GM18870 (cell line): ENCODE measurements at regions not wholly inside any gene's neighbourhood (a gene's known extent, or its start where the extent isn't known, plus 50 kb on each side); places are given as distances from the start of the nearest gene placed in this dataset.
A peak's percentile ranks its signal among the peaks of the same experiment; 100 is the strongest.
"Not testable (repeated sequence)": the region's sequence is repeated elsewhere in the genome, so short reads cannot be mapped to it uniquely, and the experiment has no call there.

ENCODE experiments used
- ATAC-seq: cut with Tn5 transposase; IDR thresholded peaks from one replicate; pipeline ENCODE4 v1.9.1; 2021; ENCODE audit warnings: moderate library complexity; ENCODE audit not compliant: unreplicated experiment

DNA sequence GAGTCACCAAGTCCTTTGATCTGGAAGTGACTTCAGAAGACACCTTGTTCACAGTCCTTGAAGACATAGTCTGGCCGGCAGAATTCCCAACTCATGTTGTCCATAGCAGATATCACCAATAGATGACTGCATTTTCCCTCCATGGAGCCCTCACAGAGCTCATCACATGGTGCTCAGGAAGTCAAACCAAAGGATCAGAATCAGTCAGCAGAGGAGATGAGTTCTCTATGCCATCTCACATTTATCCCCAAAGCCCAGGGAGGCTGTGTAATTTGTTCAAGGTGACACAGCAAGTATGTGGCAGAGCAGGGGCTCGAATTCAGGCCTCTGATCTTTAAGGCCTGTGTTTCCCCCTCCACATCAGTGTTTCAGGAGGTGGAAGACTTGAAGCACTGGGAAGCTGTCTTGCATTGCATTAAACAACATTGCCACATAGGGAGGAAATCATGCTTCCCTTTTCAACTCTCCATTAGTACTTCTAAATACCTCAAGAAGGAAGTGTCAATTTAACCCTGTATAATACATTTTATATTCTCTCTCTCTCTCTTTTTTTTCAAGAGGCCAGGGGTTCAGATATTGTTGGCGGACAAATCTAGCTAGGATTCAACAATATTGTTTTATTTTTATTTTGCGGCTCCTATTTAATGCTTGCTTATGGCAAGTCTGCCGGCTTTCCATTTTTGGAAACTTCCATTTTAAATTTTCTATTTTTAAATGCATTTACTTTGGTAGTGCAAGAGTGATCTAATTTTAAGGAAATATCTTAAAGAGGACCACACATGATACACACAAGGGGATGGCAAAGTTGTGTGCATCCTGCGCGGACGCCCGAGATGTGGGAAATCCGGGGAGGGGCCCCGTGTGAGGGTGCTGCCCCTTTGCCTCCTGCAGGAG, 61.9 kb downstream of the NPIPB5 start:
- ATAC-seq: not testable (repeated sequence)

DNA sequence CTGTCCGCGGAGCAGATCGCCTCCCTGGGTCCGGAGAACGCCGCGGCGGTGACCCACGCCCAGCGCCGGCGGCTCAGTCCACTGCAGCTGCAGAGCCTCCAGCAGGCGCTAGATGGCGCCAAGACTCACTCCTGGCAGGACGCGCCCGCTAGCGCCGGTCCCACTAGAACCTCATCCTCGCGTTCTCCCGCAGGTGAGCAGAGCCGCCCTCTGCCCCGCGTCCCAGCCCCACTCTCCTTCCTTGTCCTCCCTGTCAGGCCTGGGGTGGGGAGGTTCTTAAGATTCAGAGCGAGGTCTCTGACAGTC, 62.5 kb downstream of the NPIPB5 start:
- not testable (repeated sequence) for ATAC-seq

DNA sequence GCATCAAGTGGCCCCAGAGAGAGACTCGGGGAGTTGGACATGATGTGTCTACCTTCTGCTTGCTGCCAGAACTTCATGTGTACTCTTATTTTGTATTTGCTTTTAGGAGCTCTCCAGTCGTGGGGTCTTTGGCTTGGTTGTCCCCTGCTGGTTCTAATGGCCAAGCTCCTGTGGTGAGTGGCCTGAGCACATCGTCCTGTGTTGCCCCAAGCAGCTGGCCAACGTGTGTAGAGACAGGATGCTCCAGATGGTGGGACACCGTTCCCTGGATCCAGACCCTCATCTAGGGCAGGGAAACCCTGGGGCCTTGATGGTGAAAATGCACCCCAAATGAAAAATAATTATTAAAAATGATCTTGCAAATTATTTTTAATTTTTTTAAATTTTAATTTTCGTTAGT, 65.8 kb downstream of the NPIPB5 start:
- not testable (repeated sequence) for ATAC-seq

DNA sequence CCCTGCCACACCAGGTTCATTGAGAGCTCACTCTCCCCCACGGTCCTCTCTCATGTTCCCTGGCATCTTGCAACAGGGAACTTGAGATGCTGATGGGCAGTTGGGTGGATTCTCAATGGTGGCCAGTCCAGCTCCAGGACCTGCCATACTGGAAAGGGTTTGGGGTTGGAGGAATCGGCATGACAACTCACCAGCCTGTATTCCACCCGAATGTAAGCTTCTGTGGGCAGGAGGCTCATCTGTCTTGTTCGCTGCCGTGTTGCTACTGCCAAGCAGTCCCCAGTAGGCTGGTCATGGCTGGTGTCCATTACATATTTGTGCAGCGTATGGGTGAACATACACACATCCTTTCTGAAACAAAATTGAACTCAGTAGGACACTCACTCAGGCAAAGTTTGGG, 72.5 kb downstream of the NPIPB5 start:
- not testable (repeated sequence) for ATAC-seq

DNA sequence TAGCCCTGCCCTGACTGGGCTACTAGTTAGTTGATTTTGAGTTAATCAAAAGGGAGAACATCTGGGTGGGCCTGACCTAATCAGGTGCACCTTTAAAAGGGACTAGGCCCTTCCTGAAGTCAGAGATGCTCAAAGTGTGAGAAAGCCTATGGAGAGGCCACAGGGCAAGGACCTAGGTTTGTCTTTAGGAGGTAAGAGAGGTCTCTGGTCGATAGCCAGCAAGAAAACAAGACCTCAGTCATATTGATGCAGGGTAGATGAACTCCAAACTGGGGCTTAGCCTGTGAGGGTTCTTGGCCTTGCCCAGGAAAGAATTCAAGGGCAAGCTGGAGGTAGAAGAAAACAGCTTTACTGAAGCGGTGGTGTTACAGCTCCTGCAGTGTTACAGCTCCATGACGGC, 73.8 kb downstream of the NPIPB5 start:
- ATAC-seq: not testable (repeated sequence)

DNA sequence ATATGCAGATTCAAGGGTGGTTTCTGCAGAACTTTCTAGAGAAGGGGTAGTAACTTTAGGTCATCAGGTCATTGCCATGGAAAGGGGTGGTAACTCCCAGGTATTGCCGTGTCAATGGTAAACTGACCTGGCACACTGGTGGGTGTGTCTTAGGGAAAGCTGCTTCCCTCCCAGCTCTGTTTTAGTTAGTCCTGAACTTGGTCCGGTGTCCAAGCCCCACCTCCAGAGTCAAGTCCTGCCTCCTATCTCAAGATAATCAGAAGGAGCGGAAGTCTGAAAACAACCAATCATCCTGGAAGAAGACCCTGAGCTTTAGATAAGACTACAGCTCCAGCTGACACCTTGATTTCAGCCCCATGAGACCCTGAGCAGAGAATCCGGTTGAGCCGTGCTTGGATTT, 74.2 kb downstream of the NPIPB5 start:
- ATAC-seq: not testable (repeated sequence)

DNA sequence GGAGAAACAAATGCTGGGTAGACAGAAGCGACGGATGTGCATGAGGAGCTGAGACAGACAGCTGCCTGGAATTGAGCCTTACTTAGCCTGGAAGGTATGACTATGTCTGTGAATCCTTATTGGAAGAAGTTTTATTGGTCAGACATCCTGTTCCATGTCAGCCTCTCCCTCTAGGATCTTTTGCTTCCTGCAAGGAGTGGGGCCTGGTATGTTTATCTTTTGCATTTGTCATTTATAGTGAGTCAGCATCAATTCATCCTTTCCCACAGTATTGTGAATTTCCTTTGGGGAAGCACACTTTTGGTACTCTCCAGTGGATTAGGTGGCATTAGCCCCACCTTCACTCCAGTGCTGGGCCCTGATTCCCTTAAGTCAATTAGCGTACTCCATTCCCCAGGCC, 74.7 kb downstream of the NPIPB5 start:
- ATAC-seq: not testable (repeated sequence)

DNA sequence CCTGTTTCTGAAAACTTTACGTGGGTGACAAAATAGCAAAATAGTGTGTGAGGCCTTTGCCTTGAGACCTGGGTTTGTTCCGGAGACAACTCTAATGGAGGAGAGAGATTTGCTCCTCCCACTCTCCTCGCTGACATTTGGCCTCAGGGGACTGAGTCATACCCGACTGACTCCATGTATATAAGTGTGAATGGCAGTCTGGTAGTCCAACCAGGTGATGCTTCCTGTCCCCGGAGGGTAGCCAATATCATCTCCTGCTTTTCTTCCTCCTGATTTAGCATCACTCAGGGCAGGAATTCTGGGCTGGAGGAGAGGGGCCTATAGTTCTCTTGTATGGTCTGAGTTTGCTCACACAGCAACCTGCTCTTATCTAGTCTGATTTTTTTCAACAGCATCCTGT, 76.0 kb downstream of the NPIPB5 start:
- ATAC-seq: not testable (repeated sequence)

DNA sequence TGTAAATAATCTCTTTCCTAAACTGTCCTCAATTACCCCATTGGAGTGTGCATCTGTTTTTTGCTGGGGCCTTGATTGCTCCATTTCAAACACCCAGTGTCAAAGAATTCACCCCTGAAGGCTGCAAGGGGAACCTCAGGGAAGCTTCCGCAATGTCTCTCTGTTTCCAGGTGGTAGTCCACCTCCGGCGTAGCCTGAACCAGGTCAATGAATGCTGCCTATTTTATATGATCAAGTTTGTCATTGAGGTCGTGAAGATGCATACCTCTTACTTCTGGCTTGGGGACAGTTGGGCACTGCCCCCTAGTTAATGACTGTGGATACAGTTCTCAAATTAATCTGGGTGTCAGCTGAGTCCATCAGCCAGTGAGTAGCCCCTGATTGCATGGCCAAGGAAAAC, 79.1 kb downstream of the NPIPB5 start:
- ATAC-seq: not testable (repeated sequence)

DNA sequence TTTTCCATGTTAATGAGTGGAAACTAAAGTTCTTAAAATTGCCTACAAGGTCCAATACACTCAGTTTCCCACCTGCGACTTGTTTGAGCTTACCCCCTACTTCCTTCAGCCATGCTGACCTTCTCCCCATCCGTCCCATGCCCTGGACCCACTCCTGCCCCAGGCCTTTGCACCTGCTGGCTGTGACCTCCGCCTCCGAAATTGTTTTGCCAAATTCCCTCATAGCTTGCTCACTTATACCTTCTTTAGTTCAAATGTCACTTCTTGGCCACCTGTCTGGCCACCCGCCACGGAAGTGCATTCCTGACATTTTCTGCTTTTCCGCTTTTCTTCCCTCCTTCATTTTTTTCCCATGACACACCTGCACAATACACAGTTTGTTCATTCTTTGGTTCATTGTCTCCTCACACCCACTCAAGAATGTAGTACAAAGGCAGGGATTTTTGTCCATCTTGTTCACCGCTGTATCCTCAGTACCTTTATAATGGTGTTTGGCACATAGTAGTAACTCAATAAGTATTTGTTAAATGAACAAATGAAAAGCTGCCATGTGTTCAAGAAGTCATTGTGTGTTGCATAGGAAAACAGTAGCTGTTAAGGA, 85.9 kb downstream of the NPIPB5 start:
- not testable (repeated sequence) for ATAC-seq

DNA sequence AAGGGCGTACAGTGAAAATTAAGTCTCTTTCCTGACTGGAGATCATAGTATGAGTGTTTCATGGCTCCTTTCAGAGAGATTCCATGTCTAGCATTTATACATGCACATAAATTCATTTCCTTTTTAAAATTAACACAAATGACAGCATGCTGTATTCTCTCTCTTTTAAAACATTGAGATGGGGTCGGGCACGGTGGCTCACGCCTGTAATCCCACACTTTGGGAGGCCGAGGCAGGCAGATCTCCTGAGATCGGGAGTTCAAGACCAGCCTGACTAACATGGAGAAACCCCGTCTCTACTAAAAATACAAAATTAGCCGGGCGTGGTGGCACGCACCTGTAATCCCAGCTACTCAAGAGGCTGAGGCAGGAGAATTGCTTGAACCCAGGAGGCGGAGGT, 93.1 kb downstream of the NPIPB5 start:
- not testable (repeated sequence) for ATAC-seq

DNA sequence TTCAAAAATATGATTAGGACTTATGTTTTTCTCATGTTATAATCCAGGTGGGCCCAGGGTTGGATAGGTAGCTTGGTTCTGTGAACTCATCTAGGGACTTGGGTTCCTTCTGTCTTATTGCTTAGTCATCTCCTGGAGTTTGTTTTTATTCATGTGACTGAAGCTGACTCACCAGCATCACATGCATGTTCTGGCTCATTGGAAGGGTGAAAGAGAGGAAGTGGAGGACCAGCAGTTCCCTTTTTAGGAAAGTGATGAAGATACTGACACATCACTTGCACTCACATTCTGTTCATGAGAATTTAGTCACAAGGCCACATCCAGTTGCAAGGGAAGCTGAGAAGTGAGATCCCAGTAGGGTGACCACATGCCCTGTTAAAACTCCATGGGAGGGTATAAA, 95.9 kb downstream of the NPIPB5 start:
- ATAC-seq: peak; percentile 54

DNA sequence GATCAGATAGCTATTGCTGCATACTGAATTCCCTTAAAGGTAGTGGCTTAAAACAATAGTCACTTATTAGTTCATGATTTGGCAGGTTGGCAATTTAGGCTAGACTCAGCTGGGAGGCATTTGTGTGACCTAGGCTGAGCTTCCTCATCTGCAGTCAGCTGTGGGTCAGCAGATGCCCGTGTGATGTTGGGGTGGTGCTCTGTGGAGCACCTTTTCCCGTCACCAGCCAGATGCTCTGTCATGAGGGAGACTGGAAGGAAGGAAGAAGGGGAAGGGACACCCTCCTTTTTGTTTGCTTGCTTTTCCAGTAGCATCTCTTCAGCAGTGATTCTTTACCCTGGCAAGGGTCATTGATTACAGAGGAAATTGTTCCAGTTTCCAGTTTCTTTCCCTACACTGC, 99.1 kb downstream of the NPIPB5 start:
- not testable (repeated sequence) for ATAC-seq

DNA sequence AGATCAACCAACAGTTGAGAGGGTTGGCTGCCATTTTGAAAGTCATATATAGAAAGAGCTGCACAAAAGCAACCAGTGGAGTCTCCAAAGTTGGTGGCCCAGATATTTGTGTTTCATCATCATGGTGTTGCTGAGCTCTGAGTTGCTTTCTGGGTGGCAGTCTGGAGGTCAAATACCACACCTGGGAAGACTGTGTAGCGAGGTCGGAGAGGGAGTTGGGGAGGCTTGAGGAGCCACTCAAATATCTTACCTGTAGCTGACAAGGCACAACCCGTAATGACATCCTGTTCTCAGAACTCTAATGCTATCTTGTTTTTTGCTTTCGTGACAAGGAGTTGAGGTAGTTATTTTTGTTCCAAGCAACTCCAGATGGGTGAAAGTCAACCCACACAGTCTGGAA, 100.4 kb downstream of the NPIPB5 start:
- ATAC-seq: not testable (repeated sequence)

DNA sequence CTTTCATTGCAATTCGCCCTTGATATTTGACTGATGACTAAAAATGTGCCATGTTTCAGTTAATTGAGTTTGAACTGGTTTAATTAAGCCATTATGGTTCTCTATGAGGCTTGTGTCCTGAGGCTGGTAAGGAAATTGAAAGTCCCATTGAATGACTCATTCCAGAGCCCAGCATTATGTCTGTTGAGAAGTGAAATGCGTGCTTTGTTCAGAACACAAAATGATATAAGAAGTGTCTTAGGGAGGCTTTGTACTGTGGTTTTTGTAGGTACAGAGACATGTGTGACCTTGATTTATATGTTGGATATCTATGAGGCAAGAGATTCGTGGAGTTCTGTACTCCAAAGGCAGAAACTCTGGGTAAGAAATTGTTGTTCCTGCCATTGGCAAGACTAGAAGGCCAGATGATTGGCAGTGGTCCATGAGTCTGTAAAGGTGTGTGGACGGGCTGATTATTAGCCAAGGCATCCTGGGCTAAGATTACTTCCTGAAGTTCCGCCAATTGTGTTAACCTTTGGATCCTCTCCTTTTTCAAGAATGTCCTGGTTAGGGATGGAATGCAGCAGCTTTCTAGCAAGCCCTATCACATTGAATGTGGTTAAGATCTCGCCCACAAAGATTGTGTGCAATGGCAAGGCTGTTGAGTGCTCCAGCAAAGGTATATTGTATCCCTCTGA, 103.7 kb downstream of the NPIPB5 start:
- ATAC-seq: no peak

DNA sequence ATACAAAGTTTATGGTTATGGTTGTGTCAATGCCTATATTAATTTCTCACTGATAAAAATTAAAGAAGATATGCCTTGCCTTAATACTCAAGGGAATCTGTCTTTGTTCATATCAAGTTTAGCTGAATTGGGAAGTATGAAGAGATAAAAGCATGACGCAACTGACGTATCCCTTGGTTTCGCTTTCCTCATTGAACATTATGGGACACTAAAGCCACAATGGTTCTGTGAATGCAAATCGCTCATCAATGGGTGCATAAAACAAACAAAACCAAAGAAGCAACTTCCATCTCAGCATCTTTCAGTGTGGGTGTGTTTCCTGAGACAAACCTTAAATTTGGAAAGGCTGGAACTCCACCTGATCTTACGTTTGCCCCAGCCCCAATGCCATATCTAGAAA, 108.2 kb downstream of the NPIPB5 start:
- ATAC-seq: no peak

DNA sequence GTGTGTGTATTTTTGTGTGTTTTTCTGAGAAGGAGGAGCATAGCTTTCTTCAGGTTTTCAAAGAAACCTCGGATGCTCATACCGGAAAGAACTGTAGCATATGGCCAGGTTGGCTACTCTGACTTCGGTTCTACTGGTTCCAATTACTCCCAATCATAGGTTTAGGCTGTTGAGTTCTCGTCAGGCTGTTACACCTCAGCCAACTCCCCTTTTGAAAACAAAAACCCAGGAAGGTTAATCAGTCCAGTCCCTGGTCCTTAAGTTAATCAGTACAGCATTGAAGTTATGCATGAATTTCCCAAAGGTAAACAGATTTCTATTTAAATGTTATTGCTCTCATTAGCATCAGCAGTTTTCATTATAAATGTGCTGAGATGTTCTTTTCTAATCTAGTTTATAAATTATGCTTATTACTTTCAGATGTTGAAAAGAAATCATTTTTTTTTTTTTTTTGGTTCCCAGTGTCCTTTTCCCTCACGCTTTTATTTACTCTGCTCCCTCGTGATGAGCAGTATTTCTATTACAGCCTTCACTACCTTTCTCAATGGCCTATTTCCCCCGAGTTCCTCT, 111.0 kb downstream of the NPIPB5 start:
- no peak for ATAC-seq

DNA sequence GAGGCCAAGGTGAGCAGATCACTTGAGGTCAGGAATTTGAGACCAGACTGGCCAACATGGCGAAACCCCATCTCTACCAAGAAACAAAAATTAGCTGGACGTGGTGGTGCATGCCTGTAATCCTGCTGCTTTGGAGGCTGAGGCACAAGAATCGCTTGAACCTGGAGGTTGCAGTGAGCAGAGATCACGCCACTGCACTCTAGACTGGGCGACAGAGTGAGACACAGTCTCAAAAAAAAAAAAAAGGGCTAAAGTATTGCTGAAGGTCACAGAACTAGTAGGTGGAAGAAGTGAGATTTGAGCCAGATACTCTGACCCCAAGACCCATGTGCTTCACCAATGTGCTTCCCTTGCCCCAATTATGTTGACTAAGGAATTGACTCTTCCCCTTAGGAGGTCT, 112.0 kb downstream of the NPIPB5 start:
- no peak for ATAC-seq

DNA sequence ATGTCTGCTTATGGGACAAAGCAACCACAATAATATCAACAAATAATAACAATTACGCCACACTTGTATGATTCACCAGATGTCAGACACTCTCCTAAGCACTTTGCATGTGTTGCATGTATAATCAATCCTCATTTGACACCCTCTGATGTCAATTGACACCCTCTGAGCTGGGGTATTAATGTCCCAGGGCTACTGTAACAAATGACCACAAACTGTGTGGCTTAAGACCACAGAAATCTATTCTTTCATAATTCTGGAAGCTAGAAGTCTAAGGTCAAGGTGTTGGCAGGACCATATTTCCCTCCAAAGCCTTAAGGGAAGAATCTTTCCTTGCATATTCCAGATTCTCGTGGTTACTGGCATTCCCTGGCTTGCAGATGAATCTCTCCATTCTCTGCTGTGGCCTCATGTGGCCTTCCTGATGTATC, 112.7 kb downstream of the NPIPB5 start:
- no peak for ATAC-seq

DNA sequence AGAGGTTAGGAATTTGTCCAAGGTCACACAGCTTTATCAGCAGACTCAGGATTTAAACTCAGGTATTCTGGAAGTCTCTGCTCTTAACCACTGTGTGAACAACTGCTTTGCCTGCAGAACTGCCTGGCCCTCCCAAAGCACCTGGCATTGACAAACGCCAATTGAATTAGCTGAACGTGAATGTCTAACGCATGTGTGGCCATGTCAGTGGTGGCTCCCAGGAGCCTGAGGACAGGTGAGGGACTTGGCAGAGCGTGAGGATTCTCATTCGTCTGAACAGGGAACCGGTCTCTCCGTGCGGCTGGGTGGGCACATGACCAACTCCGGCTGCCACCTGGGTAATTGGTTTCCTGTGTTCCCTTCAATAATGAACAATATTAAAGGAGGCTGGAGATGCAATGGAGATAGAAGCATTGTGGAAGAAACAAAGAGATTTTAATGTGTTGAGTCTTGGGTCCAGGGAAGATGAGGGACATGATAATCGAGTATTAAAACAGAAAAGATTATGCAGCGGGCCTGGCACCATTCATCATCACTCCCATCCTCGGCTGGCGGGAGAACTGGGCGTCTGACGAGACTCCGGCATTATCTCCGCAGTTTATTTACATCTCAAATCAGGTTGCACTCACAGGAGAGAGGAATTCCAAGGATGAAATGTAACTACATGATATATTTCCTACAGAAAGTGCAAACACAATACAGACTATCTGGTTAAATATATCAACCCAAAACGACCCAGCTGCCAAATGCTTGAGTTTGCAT, 113.5 kb downstream of the NPIPB5 start:
- no peak for ATAC-seq
